Fibroblast of mammary gland (primary cell): ENCODE measurements at regions not wholly inside any gene's neighbourhood (a gene's known extent, or its start where the extent isn't known, plus 50 kb on each side); places are given as distances from the start of the nearest gene placed in this dataset.

ENCODE experiments used
- DNase-seq: peaks from one replicate; pipeline ENCODE4 v3.0.0-alpha.2; 2010; ENCODE audit warnings: low read depth
- H3K4me3 ChIP-seq: 2 replicates; pipeline ENCODE4 v1.5.1; 2011; ENCODE audit warnings: low read depth, mild to moderate bottlenecking, low read length, moderate library complexity; ENCODE audit not compliant: control insufficient read depth
- TF ChIP-seq, protein P1 (sequence below): conservative IDR thresholded peaks from 2 replicates; pipeline ENCODE4 v1.5.1; 2011; ENCODE audit warnings: low read depth, low read length, inconsistent platforms; ENCODE audit not compliant: control insufficient read depth, insufficient read depth

DNA sequence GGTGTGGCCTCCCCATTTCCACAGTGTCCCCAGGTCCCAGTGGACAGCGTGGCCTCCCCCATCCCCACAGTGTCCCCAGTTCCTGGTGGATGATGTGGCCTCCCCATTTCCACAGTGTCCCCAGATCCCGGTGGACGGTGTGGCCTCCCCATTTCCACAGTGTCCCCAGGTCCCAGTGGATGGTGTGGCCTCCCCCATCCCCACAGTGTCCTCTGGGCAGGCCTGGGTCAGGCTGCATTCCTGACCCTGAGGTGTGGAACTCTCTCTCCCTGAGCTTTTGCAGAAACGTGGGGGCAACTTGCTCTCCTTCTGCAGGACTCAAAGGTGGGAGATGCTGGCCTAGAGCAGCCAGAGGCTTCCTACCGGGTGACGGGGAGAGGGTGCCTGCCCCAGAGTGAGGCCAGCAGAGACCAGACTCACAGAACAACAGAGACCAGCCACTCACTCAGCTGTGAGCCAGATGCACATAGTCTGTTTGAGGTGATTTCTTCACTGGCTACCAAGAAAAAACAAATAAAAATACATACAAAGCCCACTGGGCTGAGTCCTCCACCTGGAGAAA is 85.8 kb upstream of the FGF3 start:
- DNase-seq = no peak
- no peak overlapping the region for H3K4me3 ChIP-seq
- TF ChIP-seq, protein P1, sequence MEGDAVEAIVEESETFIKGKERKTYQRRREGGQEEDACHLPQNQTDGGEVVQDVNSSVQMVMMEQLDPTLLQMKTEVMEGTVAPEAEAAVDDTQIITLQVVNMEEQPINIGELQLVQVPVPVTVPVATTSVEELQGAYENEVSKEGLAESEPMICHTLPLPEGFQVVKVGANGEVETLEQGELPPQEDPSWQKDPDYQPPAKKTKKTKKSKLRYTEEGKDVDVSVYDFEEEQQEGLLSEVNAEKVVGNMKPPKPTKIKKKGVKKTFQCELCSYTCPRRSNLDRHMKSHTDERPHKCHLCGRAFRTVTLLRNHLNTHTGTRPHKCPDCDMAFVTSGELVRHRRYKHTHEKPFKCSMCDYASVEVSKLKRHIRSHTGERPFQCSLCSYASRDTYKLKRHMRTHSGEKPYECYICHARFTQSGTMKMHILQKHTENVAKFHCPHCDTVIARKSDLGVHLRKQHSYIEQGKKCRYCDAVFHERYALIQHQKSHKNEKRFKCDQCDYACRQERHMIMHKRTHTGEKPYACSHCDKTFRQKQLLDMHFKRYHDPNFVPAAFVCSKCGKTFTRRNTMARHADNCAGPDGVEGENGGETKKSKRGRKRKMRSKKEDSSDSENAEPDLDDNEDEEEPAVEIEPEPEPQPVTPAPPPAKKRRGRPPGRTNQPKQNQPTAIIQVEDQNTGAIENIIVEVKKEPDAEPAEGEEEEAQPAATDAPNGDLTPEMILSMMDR = no peak

DNA sequence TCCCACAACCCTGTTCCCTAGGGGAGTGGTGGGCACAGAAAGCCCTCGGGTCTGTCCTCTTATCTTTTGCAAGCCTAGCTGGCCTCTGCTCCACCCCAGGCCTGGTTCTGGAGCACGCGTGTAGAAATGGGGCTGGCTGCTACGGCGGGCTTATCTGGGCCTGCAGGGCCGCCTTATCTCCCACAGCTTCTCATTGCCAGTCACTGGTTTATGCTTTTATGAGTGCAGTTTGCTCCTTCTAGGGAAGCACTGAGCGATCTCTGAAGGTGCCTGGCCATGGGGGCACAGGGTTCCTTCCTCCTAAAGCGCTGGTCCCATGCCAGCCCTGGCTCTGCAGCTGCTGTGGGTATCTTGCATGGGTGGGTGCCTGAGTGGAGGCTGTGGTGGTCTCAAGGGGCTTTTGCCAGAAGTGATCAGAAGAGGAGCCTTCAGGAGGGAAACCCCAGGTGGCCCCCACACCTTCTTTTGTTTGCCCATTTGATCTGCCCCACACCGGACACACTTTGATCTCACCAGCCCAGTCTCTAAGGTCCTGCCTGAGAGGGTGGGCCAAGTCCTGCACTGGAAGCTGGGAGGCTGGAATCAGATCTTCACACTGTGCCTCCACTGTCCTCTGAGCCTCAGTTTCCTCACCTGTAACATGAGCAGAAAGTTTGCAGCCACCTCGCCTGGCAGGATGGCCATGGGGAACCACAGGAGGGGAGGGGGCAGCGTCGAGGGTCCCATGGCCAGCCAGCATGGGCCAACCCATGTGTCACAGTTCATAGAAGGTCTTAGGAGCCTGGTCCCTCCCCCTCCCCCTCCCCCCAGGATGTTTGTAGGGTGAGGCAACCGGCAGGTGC is 86.6 kb upstream of the FGF3 start:
- no peak overlapping the region for H3K4me3 ChIP-seq
- no peak for DNase-seq
- TF ChIP-seq, protein P1 = no peak

DNA sequence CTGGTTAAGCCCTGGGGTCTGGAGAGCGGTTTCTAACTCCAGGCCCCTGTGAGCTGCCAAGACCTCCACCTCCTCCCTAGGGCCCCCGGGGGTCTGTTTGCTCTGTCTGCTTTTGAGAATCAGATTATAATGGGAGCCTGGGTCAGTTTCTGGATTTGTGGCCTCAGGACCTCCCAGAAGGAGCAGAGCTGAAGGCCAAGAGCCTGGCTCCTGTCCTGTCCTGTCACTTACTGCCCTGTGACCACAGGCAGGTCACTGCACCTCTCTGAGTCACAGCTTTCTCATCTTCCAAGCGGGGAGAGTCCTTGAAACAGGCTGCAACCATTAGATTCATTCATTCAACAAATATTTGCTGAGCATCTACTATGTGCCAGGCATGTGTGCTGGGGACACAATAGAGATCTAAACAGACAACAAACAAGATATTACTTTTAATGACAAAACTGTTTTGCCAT is 87.3 kb upstream of the FGF3 start:
- H3K4me3 ChIP-seq = no peak overlapping the region
- TF ChIP-seq, protein P1 = no peak
- no peak for DNase-seq

DNA sequence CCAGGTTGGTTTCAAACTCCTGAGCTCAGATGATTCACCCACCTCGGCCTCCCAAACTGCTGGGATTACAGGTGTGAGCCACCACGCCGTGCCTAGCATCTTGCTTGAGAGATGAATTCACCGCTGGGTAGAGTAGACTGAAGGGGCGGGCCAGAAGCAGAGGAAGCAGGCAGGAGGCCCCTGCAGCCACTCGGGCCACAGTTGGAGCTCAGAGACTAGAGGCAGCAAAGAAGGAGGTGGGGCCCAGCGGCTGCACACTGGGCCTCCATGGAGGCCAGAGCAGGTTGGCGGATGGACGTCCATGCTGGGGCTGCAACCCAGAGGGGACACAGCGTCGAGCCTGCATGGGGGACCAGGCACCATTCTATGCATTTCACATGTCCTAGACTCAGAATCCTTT is 88.4 kb upstream of the FGF3 start:
- no peak for DNase-seq
- H3K4me3 ChIP-seq = no peak overlapping the region
- TF ChIP-seq, protein P1 = no peak

DNA sequence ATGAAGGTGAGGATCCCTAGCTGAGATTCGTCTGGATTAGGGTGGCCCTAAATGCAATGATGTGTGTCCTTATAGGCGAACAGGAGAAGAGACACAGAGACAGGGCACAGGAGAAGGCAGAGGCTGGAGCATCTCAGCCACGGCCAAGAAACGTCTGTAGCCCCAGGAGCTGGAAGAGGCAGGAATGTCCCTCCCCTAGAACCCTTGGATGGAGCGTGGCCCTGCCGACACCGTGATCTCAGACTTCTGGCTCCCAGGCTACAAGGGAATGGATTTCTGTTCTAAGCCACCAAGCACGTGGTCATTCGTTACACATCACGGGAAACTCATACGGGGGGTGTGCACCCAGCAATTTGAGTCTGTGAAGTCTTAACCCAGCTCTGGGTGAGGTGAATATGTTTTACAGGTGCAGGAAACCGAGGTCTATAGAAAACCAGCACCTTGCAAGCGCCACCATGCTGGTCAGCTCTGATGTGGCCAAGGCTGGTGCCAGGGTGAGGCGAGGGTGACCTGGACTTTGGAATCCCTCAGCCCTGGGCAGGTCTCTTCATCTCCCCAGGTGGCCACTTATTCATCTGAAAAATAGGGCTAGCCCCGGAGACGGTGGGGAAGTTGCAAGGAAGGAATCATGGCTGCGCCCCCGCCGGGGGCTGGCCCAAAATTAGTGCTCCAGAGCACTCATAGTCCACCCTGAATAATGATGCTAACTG is 89.5 kb upstream of the FGF3 start:
- DNase-seq = no peak
- TF ChIP-seq, protein P1 = no peak
- no peak overlapping the region for H3K4me3 ChIP-seq

DNA sequence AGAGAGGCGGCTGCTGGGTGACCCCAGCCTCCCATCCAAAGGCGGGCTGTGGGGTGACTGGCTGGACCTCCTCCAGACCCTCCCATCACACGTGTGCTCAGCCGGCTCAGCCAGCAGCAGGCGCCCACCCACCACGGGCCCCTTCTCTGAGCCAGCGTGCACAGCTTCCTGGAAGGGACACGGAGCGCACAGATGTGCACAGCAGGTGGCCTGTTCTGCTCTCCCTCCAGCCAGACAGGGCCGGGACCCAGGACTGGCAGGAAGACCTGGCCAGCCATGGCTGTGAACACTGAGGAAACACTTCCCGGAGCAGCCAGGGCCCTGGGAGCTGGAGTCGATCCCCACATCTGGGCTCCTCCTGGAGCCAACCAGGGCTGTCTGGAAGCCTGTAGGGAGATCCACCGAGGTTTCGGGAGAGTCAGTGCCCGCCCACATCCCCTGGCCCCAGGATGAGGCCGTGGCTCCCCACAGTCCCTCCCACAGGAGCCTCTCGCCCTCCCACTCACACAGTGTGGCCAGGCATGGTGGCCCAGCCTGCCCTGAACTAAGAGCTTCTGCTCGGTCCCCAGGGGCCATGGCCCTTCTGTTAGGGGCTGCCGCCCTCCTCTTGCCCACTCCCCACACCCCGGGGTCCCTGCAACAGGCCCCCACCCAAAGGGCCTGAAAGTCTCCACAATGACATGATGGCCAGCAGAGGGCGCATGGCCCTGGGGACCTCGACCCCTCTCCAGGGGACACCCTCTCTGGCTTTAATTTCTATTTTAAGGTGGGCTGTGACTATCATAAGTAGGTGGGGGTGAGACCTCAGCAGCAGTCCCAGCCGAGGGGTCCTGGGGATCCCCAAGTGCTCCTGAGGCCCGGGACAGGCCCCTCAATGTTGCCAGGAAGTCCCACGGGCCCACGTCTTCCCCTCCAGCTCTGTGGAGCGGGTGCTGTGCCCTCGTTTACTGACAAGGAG is 90.6 kb upstream of the FGF3 start:
- H3K4me3 ChIP-seq = no peak overlapping the region
- DNase-seq = no peak
- TF ChIP-seq, protein P1 = peak; percentile 42
